ENCODE measurements at regions not wholly inside any gene's neighbourhood (a gene's known extent, or its start where the extent isn't known, plus 50 kb on each side); places are given as distances from the start of the nearest gene placed in this dataset.

DNA sequence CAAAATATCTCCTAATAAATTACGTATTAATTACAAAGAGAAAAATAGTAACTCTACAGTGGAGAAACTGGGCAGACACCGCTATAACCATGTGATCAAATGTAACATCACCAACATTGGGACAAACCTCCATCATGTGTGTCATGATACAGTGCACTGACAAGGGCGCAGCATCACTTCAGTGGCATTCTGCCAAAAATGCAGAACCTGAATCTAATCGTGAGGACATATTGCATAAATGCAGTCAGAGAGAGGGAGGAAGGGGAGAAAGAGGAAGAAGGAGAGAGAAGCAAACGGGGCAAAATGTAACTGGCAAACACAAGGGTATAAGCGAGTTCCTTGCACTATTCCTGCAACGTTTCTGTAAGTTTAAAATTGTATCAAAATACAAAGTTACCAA is 74.2 kb upstream of the MARCHF10 start:
- no peak for DNase-seq (ENCODE audit: low read depth in 2 of 2)

DNA sequence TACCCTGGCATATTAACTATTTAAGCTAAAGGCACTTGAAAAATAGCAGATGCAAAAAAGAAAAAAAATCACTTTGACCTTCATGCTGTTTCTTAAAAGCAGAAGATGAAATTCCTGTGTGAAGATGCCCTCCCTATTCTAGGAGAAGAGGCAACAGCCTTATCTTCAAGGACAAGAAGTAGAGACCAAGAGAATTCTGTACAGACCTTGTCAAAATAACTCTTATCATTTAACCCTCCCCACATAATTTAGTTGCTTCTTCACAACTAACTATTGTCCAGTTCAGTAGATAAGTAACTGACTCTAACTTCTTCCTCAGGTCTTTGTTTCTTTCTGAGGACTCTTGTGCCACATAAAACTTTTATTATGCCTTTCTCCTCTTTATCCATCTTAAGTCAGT is 72.0 kb upstream of the MARCHF10 start:
- DNase-seq (ENCODE audit: low read depth in 2 of 2): no peak

GRCh38 chr17:62876673-62877405 is 68.7 kb upstream of the MARCHF10 start:
- DNase-seq (ENCODE audit: low read depth in 2 of 2): no peak

- DNase-seq (ENCODE audit: low read depth in 2 of 2): no peak
Measured at GRCh38 chr17:62876063-62876462, 67.9 kb upstream of the MARCHF10 start.

DNA sequence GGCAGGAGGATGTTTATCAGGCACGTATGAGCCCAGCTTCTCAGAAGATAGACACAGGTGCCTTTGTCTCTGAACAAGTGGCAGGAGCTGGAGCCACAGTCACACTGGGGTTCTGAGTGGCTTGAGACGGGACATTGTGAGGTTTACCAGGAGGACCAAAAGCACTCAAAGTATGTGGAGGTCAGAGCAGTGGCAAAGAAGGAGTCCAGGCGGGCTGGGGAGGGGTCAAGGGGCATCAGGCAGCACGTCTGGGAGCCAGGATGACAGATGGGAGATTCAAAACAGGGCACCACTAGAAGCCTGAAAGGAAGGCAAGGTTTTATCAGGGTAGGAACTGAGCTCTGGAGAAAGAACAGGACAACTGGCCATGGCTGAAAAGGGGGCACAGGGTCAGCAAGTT is 67.2 kb upstream of the MARCHF10 start:
- no peak for DNase-seq (ENCODE audit: low read depth in 2 of 2)

DNA sequence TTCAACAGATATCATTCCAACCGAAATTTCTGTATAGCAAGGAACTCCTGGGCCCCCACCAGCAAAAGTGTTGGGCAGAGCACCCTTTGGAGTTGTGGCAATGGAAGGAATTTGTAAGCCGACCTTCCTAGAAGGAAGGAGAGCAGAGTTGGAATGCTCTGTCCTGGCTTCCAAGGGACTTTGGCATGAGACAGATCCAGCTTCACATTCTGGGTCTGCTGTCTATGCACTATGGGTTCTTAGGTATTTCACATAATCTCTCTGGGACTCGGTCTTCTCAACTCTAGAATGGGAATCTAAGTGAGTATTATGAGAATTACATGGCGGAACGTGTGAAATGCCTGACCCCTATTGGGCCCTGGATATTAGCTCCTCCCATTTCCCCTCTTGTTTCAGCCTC is 63.2 kb upstream of the MARCHF10 start:
- no peak for DNase-seq (ENCODE audit: low read depth in 2 of 2)

GRCh38 chr17:62870552-62870971 is 62.4 kb upstream of the MARCHF10 start:
- DNase-seq (ENCODE audit: low read depth in 2 of 2): no peak

DNA sequence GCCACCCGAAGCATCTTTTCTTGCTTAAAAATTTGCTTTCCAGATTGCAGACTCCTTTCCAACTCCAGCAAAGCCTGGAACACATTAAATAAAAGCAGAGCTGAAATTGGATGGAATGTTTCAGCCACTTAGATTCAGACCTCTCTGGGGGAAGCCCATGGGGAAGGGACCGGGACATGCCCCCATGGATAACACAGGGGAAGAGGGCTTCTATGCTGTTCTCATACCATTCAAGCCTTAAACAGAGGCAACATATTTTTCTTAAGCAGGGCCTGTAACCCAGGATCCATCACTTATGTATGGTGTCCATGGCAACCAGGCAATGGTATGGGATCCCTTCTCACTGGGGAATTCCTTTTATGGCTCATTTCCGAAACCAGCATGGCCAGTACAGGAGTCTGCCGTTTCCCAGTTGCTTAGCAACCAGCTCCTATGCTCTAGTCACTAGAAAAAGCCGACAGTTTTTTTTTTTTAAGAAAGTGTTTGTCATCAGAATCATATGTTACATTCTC is 62.0 kb upstream of the MARCHF10 start:
- DNase-seq (ENCODE audit: low read depth in 2 of 2): peak; percentile 78 to 83

GRCh38 chr17:62868723-62869122 is 60.6 kb upstream of the MARCHF10 start:
- DNase-seq (ENCODE audit: low read depth in 2 of 2): no peak

- DNase-seq (ENCODE audit: low read depth in 2 of 2): no peak
Measured at GRCh38 chr17:62868008-62868407, 59.9 kb upstream of the MARCHF10 start.

DNA sequence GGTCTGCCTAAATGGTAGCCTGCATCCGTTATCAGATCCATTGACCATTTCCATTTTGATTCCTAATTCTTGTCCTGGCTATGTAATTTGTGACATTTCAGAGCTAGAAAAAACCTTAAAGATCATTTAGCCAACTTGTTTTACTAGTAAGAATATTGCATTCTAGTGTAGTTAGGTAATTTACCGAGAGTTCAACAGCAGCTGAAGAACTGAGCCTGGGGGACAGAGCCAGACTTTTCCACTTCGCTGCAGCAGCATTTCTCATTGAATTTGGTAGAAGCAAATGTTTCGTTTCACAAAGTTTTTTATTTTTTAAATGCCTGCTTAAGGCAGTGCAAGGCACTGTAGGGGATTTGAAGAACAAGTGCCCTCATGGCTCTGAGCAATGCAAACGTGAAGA is 59.2 kb upstream of the MARCHF10 start:
- DNase-seq (ENCODE audit: low read depth in 2 of 2): no peak

- no peak for DNase-seq (ENCODE audit: low read depth in 2 of 2)
Measured at GRCh38 chr17:62866471-62866870, 58.4 kb upstream of the MARCHF10 start.

- no peak for DNase-seq (ENCODE audit: low read depth in 2 of 2)
Measured at GRCh38 chr17:62865586-62865985, 57.5 kb upstream of the MARCHF10 start.

GRCh38 chr17:62862251-62862650 is 54.1 kb upstream of the MARCHF10 start:
- DNase-seq (ENCODE audit: low read depth in 2 of 2): no peak

GRCh38 chr17:62860962-62861873 is 53.1 kb upstream of the MARCHF10 start:
- DNase-seq (ENCODE audit: low read depth in 2 of 2): no peak

GRCh38 chr17:62859146-62859545 is 51.0 kb upstream of the MARCHF10 start:
- no peak for DNase-seq (ENCODE audit: low read depth in 2 of 2)
